HEK293T (cell line): ENCODE measurements at regions not wholly inside any gene's neighbourhood (a gene's known extent, or its start where the extent isn't known, plus 50 kb on each side); places are given as distances from the start of the nearest gene placed in this dataset.

Source experiments
- CTCF ChIA-PET: fragments of 350-600 bp; formaldehyde crosslinking; extraction: SDS; loops from one replicate; lab custom pipeline; 2021; ENCODE audit warnings: antibody characterized with exemption, inconsistent platforms; lab: Yijun Ruan, JAX
- POLR2A ChIA-PET: fragments of 350-600 bp; formaldehyde crosslinking; extraction: SDS; loops from one replicate; lab custom pipeline; 2020; ENCODE audit warnings: antibody characterized with exemption, inconsistent platforms; lab: Yijun Ruan, JAX
- DNase-seq: peaks from one replicate; pipeline ENCODE4 v3.0.0; 2012; ENCODE audit warnings: mixed read lengths; ENCODE audit errors: extremely low spot score
- ARNT ChIP-seq: fragments of 450-650 bp; IDR thresholded peaks from 2 replicates; pipeline ENCODE4 v1.6.1; 2017; ENCODE audit warnings: mild to moderate bottlenecking
- BHLHE40 ChIP-seq: fragments of 450-650 bp; IDR thresholded peaks from 2 replicates; pipeline ENCODE4 v1.6.1; 2016; ENCODE audit warnings: mild to moderate bottlenecking, moderate library complexity, borderline replicate concordance
- CTBP1 ChIP-seq: fragments of 450-650 bp; IDR thresholded peaks from 2 replicates; pipeline ENCODE4 v1.6.1; 2016; ENCODE audit warnings: borderline replicate concordance
- ELF4 ChIP-seq: fragments of 450-650 bp; IDR thresholded peaks from 2 replicates; pipeline ENCODE4 v1.6.1; 2017; ENCODE audit warnings: antibody characterized with exemption
- FOXA1 ChIP-seq: fragments of 450-650 bp; IDR thresholded peaks from 2 replicates; pipeline ENCODE4 v1.6.1; 2016; ENCODE audit warnings: mild to moderate bottlenecking
- FOXK2 ChIP-seq: fragments of 450-650 bp; IDR thresholded peaks from 2 replicates; pipeline ENCODE4 v1.6.1; 2016; ENCODE audit warnings: mild to moderate bottlenecking
- FOXM1 ChIP-seq: fragments of 450-650 bp; IDR thresholded peaks from 2 replicates; pipeline ENCODE4 v1.6.1; 2017; ENCODE audit warnings: mild to moderate bottlenecking, borderline replicate concordance
- HDGF ChIP-seq: fragments of 450-650 bp; IDR thresholded peaks from 2 replicates; pipeline ENCODE4 v1.6.1; 2017; ENCODE audit warnings: antibody characterized with exemption, borderline replicate concordance
- L3MBTL2 ChIP-seq: fragments of 450-650 bp; conservative IDR thresholded peaks from 2 replicates; pipeline ENCODE4 v1.6.1; 2016; ENCODE audit warnings: mild to moderate bottlenecking
- LEF1 ChIP-seq: fragments of 450-650 bp; IDR thresholded peaks from 2 replicates; pipeline ENCODE4 v1.6.1; 2017; ENCODE audit warnings: mild to moderate bottlenecking, borderline replicate concordance
- NFRKB ChIP-seq: fragments of 450-650 bp; IDR thresholded peaks from 2 replicates; pipeline ENCODE4 v1.6.1; 2016; ENCODE audit warnings: mild to moderate bottlenecking, moderate library complexity
- PKNOX1 ChIP-seq: fragments of 450-650 bp; IDR thresholded peaks from 2 replicates; pipeline ENCODE4 v1.6.1; 2016
- SP1 ChIP-seq: fragments of 450-650 bp; IDR thresholded peaks from 2 replicates; pipeline ENCODE4 v1.6.1; 2017
- SUZ12 ChIP-seq: fragments of 450-650 bp; IDR thresholded peaks from 2 replicates; pipeline ENCODE4 v1.6.1; 2016; ENCODE audit warnings: mild to moderate bottlenecking
- TARDBP ChIP-seq: fragments of 450-650 bp; IDR thresholded peaks from 2 replicates; pipeline ENCODE4 v1.6.1; 2016
- ZNF384 ChIP-seq: fragments of 450-650 bp; IDR thresholded peaks from 2 replicates; pipeline ENCODE4 v1.6.1; 2016

- TF ChIP-seq FOXM1 (no peak), FOXA1 (no peak), ZNF384 (no peak), HDGF (no peak), SUZ12 (no peak), LEF1 (no peak), NFRKB (no peak), L3MBTL2 (no peak), SP1 (no peak), BHLHE40 (no peak), FOXK2 (no peak), ARNT (no peak), PKNOX1 (no peak), ELF4 (no peak), CTBP1 (no peak), TARDBP (no peak)
- CTCF ChIA-PET, result no interaction called here
- DNase-seq, result no peak
- POLR2A ChIA-PET, result no interaction called here
These were observed 410.1 kb upstream of the HTR2A start for GRCh38 chr13:47306991-47307390.

- DNase-seq, result no peak
- TF ChIP-seq HDGF, result no peak
- TF ChIP-seq ELF4, result no peak
- no peak for TF ChIP-seq SUZ12
- no peak for TF ChIP-seq LEF1
- TF ChIP-seq ARNT, result no peak
- no peak for TF ChIP-seq SP1
- TF ChIP-seq L3MBTL2, result no peak
- no peak for TF ChIP-seq FOXK2
- TF ChIP-seq NFRKB, result no peak
- no peak for TF ChIP-seq FOXM1
- no peak for TF ChIP-seq PKNOX1
- no peak for TF ChIP-seq CTBP1
- no peak for TF ChIP-seq FOXA1
- TF ChIP-seq ZNF384, result no peak
- TF ChIP-seq TARDBP, result no peak
- ChIA-PET CTCF (no interaction called here), POLR2A (no interaction called here)
These were observed 406.8 kb upstream of the HTR2A start for GRCh38 chr13:47303626-47304025.

- TF ChIP-seq HDGF (no peak), PKNOX1 (no peak), L3MBTL2 (no peak), ZNF384 (no peak), FOXA1 (no peak)
- POLR2A ChIA-PET, result no interaction called here
- no peak for DNase-seq
- CTCF ChIA-PET, result no interaction called here
These were observed 402.5 kb upstream of the HTR2A start for GRCh38 chr13:47299304-47299703.

- DNase-seq, result no peak
- TF ChIP-seq FOXM1, result no peak
- no peak for TF ChIP-seq PKNOX1
- TF ChIP-seq LEF1, result no peak
- no peak for TF ChIP-seq ARNT
- TF ChIP-seq SUZ12, result no peak
- no peak for TF ChIP-seq L3MBTL2
- no peak for TF ChIP-seq ZNF384
- TF ChIP-seq NFRKB, result no peak
- no peak for TF ChIP-seq BHLHE40
- TF ChIP-seq FOXK2, result no peak
- ChIA-PET CTCF (no interaction called here), POLR2A (no interaction called here)
These were observed 401.7 kb upstream of the HTR2A start for GRCh38 chr13:47298506-47298905.

GRCh38 chr13:47294691-47295090 lies 397.8 kb upstream of the HTR2A start:
- no peak for DNase-seq
- TF ChIP-seq FOXM1 (no peak), ARNT (no peak), ELF4 (no peak), NFRKB (no peak), ZNF384 (no peak), HDGF (no peak), SP1 (no peak), SUZ12 (no peak), FOXK2 (no peak), FOXA1 (no peak), CTBP1 (no peak), TARDBP (no peak), L3MBTL2 (no peak), LEF1 (no peak), PKNOX1 (no peak)
- ChIA-PET CTCF (no interaction called here), POLR2A (no interaction called here)
